HG03469 (cell line): ENCODE measurements at regions not wholly inside any gene's neighbourhood (a gene's known extent, or its start where the extent isn't known, plus 50 kb on each side); places are given as distances from the start of the nearest gene placed in this dataset.
"Not testable (repeated sequence)": the region's sequence is repeated elsewhere in the genome, so short reads cannot be mapped to it uniquely, and the experiment has no call there.

Experiments used
- ATAC-seq: cut with Tn5 transposase; IDR thresholded peaks from one replicate; pipeline ENCODE4 v1.9.1; 2021; ENCODE audit warnings: mild to moderate bottlenecking, moderate library complexity, moderate number of reproducible peaks; ENCODE audit not compliant: unreplicated experiment

DNA sequence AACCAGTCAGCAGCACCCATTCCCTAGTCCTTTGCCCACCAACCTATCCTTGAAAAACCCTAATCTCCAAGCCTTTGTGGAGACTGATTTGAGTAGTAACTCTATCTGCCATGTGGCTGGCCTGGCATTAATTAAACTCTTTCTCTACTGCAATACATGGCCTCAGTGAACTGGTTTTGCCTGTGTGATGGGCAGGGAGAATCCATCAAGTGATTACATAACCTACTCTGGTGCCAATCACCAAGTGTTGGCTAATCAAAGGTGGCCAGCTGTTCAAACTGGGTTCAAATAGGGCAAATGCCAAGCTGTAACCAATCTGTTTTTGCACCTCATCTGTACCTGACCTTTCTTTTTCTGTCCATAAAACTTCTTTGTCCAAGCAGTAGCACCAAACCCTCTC is 139.8 kb upstream of the XPO1 start:
- ATAC-seq: no peak

DNA sequence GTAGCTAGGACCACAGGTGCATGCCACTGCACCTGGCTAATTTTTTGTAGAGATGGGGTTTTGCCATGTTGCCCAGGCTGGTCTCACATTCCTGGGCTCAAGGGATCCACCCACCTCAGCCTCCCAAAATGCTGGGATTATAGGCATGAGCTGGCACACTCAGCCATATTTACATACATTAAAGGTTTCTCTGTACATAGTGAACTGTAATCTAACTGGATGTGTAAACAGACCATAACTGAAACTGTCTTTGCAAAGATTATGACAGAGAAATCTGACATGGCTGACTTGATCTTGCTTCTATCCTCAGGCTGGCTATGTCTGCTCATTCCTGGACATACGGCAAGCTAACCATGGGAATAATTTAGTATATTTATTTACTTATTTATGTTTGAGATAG is 139.2 kb upstream of the XPO1 start:
- ATAC-seq: no peak

- ATAC-seq: no peak
Observed at GRCh38 chr2:61675204-61675603, 137.0 kb upstream of the XPO1 start.

DNA sequence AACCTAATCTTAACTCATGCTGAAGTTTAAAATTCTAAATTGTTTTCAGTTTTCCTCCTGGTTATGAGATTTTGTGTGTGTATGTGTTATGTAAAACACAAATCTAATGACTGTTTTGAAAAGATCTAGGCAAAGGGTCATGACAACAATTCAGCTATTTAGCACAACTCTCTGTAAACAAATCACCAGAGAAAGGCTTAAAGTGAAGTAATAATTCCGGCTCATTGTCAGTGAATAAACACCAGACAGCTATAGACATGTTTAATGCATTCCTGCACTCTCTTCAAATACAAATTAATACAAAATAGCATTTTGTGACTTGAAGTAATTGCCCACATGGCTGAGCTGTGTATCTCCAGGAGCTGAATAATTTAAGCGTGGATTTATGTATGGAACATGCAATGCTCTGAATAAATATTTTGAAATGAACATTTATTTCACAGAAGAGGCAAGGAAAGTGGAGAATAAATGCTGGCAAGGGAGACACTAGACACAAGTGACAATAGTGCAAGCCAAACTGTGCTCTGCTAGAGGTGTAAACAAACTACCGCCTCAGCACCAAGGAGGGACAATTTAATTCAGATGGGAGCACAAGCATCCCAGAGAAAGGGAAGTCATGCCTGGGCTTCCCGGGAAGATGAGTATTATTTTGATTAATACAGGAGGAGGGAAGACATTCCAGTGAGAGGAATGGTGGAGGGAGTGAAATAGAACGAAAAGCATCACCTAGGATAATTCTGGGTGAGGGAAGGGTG is 133.6 kb upstream of the XPO1 start:
- no peak for ATAC-seq

DNA sequence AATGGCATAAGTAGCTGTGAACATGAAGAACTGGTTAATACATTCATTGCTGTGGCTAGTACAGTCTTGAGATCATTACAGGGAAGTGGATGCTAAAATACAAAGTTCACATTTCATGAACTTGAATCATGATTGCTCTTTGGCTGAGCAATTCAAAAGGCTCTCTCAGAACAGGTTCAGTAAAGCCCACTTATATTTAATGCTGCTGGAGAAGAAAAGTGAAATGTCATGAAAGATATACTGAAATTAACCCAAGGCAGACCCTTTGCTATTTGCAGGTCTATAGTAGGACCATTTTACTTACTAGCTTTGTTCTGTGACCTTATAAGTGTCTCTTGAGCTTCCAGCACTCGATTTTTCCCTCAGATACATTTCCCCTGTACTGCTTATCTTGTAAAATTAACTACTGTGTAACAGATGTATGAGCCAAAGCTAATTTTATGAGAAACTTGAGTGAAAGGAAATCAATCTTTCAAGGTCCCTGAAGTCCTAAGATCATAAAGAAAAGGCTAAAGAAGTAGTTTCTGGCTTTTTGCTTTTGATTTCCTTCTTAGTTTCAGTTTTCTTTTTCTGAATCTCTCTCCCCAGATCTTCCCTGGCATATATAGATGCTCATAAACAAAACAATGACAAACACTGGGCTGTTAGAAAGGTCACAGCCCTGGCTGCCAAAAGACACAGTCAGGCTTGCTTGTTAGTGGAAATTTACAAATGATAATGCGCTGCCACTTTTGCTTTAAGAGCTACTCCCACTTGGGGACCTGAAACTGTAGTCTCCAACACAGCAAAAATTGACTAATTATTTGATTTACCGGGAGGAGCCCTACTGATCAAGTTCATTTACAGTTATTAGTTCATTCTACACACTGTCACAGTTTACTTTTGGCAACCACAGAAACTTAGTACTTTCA is 132.7 kb upstream of the XPO1 start:
- no peak for ATAC-seq

GRCh38 chr2:61664190-61664589 is 126.0 kb upstream of the XPO1 start:
- no peak for ATAC-seq

- ATAC-seq: no peak
Observed at GRCh38 chr2:61662990-61663389, 124.8 kb upstream of the XPO1 start.

GRCh38 chr2:61660511-61661388 is 122.6 kb upstream of the XPO1 start:
- ATAC-seq: no peak

DNA sequence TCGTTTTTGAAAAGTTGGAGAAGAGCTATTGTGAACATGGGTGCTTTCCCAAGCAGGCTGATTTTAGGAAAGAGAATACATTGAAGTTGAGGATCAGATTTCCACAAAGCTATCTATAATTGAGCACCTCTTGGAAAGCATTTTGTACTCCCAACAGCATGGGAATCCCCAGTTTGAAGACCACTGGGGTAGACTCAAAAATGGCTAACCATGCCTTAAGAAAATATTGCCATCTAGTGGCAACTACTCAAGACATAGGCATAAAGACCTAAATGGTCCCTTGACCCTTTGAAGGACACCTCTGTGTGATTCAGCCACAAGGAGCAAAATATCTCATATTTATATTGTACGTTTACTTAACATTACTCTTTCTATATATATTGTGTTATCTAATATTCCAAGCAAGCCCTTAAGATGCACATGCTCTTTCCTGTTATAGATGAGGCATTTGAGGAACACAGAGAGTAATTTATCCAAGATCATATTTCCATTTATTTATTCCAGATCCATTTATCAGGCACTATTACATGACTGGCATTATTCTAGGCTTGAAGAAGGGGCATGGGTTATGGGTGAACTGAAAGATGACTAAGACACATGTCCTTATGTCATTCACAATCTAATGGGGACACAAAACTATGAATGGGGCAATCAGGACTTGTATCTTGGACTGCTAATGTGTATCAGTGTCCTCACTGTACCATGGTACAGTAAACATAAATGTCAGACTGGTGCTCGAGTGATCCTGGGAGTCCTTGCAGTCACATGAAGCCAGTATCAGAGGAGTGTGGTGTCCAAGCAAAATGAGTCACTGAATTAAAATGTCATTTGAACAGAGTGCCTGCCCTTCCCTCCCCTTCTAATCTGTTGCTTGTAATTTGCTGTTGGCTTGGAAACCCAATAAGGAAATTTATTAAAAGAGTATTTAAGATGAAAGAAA is 121.0 kb upstream of the XPO1 start:
- ATAC-seq: no peak

DNA sequence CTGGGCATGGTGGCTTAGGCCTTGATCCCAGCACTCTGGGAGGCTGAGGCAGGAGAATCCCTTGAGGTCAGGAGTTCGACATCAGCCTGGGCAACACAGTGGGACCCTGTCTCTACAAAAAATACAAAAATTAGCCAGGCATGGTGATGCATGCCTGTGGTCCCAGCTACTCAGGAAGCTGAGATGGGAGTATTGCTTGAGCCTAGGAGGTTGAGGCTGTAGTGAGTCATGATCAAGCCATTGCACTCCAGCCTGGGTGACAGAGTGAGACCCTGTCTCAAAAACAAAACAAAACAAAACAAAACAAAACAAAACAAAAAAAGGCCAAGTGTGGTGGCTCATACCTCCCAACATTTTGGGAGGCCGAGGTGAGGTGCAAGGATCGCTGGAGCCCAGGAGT is 111.8 kb upstream of the XPO1 start:
- not testable (repeated sequence) for ATAC-seq

GRCh38 chr2:61649021-61649420 is 110.9 kb upstream of the XPO1 start:
- ATAC-seq: no peak

DNA sequence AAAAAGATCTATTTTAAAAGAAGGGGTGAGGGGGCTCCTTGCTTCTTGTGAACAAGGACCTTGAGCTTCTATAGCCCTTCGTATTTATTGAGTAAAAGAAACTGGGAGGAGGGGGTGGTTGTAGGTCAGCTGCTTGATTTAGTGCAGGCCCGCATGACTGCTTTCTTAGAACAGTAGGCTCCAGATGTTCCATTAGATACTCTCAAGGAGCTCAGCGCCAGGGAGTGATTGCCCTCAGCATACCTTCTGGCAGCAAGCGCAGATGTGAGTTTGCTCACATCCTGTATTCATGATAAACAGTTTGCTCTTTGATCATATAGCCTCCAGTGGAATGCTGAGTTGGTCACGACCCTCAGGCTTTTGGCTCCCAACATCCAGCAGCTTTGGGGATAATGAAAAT is 108.9 kb upstream of the XPO1 start:
- ATAC-seq: no peak

DNA sequence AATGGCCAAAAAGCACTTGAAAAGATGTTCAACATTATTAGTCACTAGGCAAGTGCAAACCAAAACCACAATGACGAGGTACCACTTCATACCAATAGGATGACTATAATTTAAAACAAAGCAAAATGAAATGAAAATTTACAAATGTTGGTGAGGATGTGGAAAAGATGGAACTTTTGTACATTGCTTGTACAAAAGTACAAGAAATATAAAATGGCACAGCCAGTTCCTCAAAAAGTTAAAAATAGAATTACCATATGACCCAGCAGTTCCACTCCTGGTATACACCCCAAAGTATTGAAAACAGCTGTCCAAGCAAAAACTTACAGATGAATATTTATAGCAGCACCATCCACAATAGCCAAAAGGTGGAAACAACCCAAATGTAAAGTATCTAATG is 107.8 kb upstream of the XPO1 start:
- no peak for ATAC-seq

- ATAC-seq: not testable (repeated sequence)
Observed at GRCh38 chr2:61643153-61643552, 105.0 kb upstream of the XPO1 start.

- no peak for ATAC-seq
Observed at GRCh38 chr2:61640406-61640805, 102.2 kb upstream of the XPO1 start.

- ATAC-seq: no peak
Observed at GRCh38 chr2:61639721-61640120, 101.6 kb upstream of the XPO1 start.

- no peak for ATAC-seq
Observed at GRCh38 chr2:61636686-61637085, 98.5 kb upstream of the XPO1 start.

DNA sequence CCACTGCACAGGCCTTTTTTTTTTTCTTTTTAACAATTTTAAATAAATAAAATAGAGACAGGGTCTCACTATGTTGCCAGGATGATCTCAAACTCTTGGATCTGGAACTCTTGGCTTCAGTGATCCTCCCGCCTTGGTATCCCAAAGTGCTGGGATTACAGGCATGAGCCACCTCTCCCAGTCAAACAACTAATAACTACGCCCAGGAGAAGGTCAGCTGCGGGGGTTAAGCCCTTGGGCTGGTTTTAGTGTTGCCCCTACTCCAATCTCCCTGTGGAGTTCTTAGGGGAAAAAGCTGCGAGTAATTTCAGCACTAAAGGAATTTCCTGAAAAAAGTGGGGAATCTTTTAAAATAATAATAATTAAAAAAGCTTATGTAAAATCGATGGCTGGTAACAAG is 96.4 kb upstream of the XPO1 start:
- no peak for ATAC-seq

- ATAC-seq: no peak
Observed at GRCh38 chr2:61633250-61633649, 95.1 kb upstream of the XPO1 start.
